ENCODE measurements at regions not wholly inside any gene's neighbourhood (a gene's known extent, or its start where the extent isn't known, plus 50 kb on each side); places are given as distances from the start of the nearest gene placed in this dataset.

DNA sequence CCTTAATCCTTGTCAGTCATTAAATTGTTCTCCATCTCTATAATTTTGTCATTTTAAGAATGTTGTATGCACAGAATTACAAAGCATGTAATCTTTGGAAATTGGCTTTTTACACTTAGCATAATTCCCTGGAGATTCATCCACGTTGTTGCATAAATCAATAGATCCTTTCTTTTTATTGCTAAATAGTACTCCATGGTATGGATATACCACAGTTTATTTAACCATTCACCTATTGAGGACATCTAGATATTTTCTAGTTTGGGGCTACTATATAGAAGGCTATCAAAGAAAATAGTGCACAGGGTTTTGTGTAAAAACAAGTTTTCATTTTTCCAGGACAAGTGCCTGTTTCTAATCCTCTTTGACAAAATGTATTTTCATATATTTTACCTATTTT, 523.6 kb upstream of the KLF12 start:
- no peak for DNase-seq (ENCODE audit: low read depth)
- TF ChIP-seq, protein P1, sequence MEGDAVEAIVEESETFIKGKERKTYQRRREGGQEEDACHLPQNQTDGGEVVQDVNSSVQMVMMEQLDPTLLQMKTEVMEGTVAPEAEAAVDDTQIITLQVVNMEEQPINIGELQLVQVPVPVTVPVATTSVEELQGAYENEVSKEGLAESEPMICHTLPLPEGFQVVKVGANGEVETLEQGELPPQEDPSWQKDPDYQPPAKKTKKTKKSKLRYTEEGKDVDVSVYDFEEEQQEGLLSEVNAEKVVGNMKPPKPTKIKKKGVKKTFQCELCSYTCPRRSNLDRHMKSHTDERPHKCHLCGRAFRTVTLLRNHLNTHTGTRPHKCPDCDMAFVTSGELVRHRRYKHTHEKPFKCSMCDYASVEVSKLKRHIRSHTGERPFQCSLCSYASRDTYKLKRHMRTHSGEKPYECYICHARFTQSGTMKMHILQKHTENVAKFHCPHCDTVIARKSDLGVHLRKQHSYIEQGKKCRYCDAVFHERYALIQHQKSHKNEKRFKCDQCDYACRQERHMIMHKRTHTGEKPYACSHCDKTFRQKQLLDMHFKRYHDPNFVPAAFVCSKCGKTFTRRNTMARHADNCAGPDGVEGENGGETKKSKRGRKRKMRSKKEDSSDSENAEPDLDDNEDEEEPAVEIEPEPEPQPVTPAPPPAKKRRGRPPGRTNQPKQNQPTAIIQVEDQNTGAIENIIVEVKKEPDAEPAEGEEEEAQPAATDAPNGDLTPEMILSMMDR (IDR thresholded peaks at IDR 0.05; ENCODE audit: control insufficient read depth, insufficient read depth, low read depth, low read length, missing control alignments): no peak
- H3K4me3 ChIP-seq (ENCODE audit: control insufficient read depth, low read depth, low read length): no peak overlapping the region

DNA sequence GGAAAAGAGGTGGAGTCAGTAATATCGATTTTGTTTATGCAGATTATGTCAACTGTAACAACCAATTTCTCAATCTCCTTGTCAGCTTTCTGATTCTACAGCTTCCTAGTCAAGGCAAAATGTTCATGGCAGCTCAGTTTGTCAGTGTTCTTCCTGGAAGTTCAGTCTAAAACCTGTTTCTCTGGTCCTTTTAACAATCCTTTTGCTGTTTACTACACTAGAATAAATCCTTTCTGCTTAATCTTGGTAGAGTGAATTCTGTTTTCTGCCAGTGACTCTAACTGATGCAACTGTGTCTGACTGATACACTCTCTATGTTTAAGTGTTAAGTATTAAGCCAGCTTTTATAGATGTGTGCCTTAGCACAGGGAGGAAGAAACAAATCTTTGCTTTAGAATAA, 516.9 kb upstream of the KLF12 start:
- TF ChIP-seq, protein P1 (IDR thresholded peaks at IDR 0.05; ENCODE audit: control insufficient read depth, insufficient read depth, low read depth, low read length, missing control alignments): no peak

DNA sequence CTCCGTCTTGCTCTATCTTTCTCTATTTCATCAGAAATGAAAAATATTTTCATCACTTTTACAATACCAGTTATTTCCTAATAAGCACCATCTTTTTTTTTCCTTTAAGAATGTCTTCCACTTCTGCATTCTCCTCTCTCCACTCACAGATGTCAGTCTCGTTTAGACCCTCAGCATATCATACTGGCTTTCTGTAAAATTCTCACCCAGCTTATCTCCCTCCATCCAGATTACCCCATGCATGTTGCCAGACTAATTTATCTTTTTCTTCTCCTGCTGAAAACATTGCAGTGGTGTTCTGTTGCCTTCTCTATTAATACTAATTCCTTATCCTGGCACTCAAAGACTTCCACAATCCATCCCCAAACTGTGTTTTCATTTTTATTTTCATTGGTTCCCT, 513.8 kb upstream of the KLF12 start:
- TF ChIP-seq, protein P1 (IDR thresholded peaks at IDR 0.05; ENCODE audit: control insufficient read depth, insufficient read depth, low read depth, low read length, missing control alignments): no peak

More for the DNA sequence above, 516.9 kb upstream of the KLF12 start:
- DNase-seq (ENCODE audit: low read depth): no peak
- H3K4me3 ChIP-seq (ENCODE audit: control insufficient read depth, low read depth, low read length): no peak overlapping the region

DNA sequence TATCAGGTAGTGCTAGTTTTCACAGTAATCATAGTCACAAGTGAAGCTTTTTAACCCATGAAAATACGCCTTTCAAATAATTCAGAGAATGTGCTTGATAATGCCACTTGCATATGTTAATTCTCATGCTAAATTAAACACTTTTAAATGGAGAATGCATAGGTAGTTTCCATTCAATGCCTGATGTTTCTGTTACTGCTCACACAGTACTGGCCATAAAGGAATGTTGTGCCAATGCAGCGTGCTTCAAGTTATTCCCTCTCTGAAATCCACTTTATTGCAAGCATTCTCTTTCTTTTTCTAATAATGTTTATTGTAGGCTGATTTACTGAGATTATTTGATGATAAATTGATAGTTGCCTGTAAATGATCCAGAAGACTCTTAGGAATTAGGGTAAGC, 513.0 kb upstream of the KLF12 start:
- TF ChIP-seq, protein P1 (IDR thresholded peaks at IDR 0.05; ENCODE audit: control insufficient read depth, insufficient read depth, low read depth, low read length, missing control alignments): no peak
- H3K4me3 ChIP-seq (ENCODE audit: control insufficient read depth, low read depth, low read length): no peak overlapping the region
- DNase-seq (ENCODE audit: low read depth): no peak

More for the DNA sequence above, 513.8 kb upstream of the KLF12 start:
- DNase-seq (ENCODE audit: low read depth): no peak
- H3K4me3 ChIP-seq (ENCODE audit: control insufficient read depth, low read depth, low read length): no peak overlapping the region

DNA sequence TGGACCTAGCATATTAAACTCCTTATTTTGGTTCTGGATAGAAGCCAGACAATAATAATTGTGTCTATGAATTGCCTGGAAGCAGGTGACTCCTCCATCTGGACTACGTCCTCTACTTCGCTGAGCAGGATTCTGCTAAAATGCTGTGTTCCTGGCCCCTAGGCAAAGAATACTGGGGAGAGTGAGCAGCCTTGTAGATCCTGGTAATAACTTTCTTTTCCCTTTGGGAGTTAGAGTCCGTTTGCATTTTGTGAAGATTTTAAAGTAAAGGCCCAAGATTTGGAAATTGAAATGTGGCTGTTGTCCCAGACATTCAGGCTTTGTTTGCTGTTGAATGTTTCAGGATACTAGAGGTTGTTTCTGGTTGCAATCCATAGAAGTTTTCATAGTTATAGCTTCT, 511.9 kb upstream of the KLF12 start:
- TF ChIP-seq, protein P1 (IDR thresholded peaks at IDR 0.05; ENCODE audit: control insufficient read depth, insufficient read depth, low read depth, low read length, missing control alignments): no peak
- H3K4me3 ChIP-seq (ENCODE audit: control insufficient read depth, low read depth, low read length): no peak overlapping the region
- no peak for DNase-seq (ENCODE audit: low read depth)

DNA sequence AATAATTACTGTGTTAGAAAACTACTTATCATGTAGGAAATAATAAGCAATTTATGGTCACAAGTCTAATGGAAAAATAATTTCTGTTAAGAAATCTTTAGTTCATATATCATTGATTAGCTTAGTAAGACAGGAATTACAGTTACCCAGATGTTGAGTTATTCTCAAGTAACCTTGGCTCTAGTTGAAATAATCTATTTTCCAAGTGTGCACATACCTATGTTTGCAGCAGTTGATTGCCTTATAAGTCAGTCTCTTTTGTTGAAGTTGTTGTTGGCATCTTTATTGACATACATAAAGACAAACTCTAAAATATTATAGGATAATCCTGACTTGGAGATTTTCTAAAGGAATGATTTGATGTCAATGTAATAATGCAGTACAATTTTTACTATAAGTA, 511.4 kb upstream of the KLF12 start:
- TF ChIP-seq, protein P1 (IDR thresholded peaks at IDR 0.05; ENCODE audit: control insufficient read depth, insufficient read depth, low read depth, low read length, missing control alignments): no peak
- H3K4me3 ChIP-seq (ENCODE audit: control insufficient read depth, low read depth, low read length): no peak overlapping the region
- DNase-seq (ENCODE audit: low read depth): no peak

DNA sequence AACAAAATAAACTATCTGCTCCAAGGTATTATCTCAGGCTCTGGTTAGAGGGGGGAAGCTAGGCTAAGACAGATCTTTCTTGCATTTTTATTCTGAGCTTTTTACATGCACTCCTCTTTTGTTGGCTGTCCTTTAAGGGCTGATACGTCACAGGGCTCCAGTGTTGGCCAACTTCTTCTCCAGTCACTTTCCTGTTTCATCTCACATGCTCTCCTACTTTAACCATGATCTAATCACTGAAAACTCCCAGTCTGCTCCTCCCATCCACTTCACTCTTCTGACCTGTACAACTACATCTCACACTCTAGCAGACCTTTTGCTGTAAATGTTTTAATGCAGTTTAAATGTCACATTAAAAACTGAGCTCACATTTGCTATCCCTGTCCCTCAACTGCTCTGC, 510.0 kb upstream of the KLF12 start:
- no peak for DNase-seq (ENCODE audit: low read depth)
- TF ChIP-seq, protein P1 (IDR thresholded peaks at IDR 0.05; ENCODE audit: control insufficient read depth, insufficient read depth, low read depth, low read length, missing control alignments): no peak
- H3K4me3 ChIP-seq (ENCODE audit: control insufficient read depth, low read depth, low read length): no peak overlapping the region
